ENCODE measurements at regions not wholly inside any gene's neighbourhood (a gene's known extent, or its start where the extent isn't known, plus 50 kb on each side); places are given as distances from the start of the nearest gene placed in this dataset.

DNA sequence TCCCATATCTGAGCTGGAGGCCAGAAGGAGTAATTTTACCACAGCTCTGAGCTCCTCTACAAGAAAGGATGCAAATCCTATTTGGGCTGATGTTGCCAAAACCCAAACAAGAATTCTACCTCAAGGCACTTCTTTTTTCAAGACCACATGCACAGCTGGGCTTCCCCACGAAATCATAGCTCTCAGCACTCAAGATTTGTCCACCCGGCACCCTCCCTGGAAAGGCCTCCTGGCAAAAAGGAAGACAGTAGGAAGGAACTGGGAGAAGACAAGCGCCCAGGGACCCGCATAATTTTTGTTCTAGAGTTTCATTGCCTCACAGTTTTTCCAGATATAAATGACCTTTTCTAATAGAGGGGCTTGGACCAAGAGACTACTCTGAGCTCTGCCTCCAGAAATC is 90.5 kb downstream of the BANF2 start:
- intact Hi-C loops (cut with DNase I): no loop called here

GRCh38 chr20:17787816-17788215 is 88.0 kb downstream of the BANF2 start:
- Histone ChIP-seq H3K4me1 (no peaks in the 10 kb centered on the region), H3K27me3 (no peaks in the 10 kb centered on the region), H3K9me3 (no peaks in the 10 kb centered on the region), H3K27ac (no peak overlapping the region), H3K4me3 (no peak overlapping the region), H3K36me3 (no peaks in the 10 kb centered on the region)
- TF ChIP-seq CTCF (IDR thresholded peaks at IDR 0.05): no peak
- intact Hi-C loops (cut with DNase I): no loop called here
- ATAC-seq (no peak), DNase-seq (no peak), FAIRE-seq (no peak)
- 100% methylated on average over 1 of the region's 1 CpG for WGBS, 2 donors

More for the DNA sequence above, 90.5 kb downstream of the BANF2 start:
- ATAC-seq (no peak), FAIRE-seq (no peak), DNase-seq (no peak)
- TF ChIP-seq CTCF (IDR thresholded peaks at IDR 0.05): no peak
- Histone ChIP-seq H3K9me3 (no peaks in the 10 kb centered on the region), H3K27me3 (no peaks in the 10 kb centered on the region), H3K27ac (no peak overlapping the region), H3K36me3 (no peaks in the 10 kb centered on the region), H3K4me3 (no peak overlapping the region), H3K4me1 (peaks cover 5 to 16% (median 14%) of the 10 kb centered on the region in 3 donors)
- 88 to 90% methylated on average over 4 of the region's 4 CpGs for WGBS, 2 donors

DNA sequence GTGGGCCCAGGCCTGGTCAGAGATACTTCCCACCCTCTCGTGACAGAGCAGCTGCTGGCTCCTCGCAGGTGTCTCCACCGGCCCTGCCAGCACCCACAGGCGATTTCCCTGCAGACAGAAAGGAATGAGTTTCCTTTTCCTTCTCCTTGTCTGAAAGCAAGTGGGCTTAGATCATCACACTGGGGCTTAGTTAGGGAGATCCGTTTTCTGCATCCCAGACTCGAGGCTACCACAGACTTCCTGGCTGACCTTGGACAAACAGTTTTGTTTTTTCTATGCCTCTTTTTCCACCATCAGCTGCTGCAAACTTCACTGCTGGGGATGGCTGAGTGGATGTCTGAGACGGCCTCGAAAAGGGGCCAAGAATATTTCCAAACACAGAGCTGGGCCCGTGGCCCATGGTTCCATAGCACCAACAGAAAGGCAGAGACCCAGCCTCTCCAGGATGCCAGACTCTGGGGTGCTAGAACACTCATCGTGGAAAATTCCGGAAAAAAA is 86.5 kb downstream of the BANF2 start:
- no peaks in the 10 kb centered on the region for H3K27me3 ChIP-seq
- H3K9me3 ChIP-seq: no peaks in the 10 kb centered on the region
- 65 to 68% methylated on average over 11 of the region's 11 CpGs for WGBS, 2 donors
- no peak overlapping the region for H3K4me3 ChIP-seq
- ATAC-seq (peak in 2 of 4 donors; percentile 35 to 48), DNase-seq (no peak), FAIRE-seq (no peak)
- H3K36me3 ChIP-seq: no peaks in the 10 kb centered on the region
- TF ChIP-seq CTCF (IDR thresholded peaks at IDR 0.05): no peak
- H3K4me1 ChIP-seq: no peaks in the 10 kb centered on the region
- H3K27ac ChIP-seq: no peak overlapping the region
- intact Hi-C loops (cut with DNase I): no loop called here

All from pancreas (tissue), 10 donors.